Large intestine (tissue), 3 donors: ENCODE measurements at regions not wholly inside any gene's neighbourhood (a gene's known extent, or its start where the extent isn't known, plus 50 kb on each side); places are given as distances from the start of the nearest gene placed in this dataset.

Source experiments
- DNase-seq, 2 donors: peaks; one replicate each; pipeline versions ENCODE4 v3.0.0 to v3.0.0-alpha.2; 2013
- H3K27ac ChIP-seq: one replicate; pipeline ENCODE4 v1.5.1; 2013; ENCODE audit warnings: low read length
- H3K27me3 ChIP-seq: 2 replicates; pipeline ENCODE4 v1.6.1; 2013; ENCODE audit warnings: low read length; ENCODE audit not compliant: control insufficient read depth, insufficient read depth
- H3K36me3 ChIP-seq: 2 replicates; pipeline ENCODE4 v1.6.1; 2013; ENCODE audit warnings: low read length; ENCODE audit not compliant: control insufficient read depth, insufficient read depth
- H3K4me1 ChIP-seq: one replicate; pipeline ENCODE4 v1.6.1; 2013; ENCODE audit warnings: low read length; ENCODE audit not compliant: control insufficient read depth, insufficient read depth
- H3K4me3 ChIP-seq: one replicate; pipeline ENCODE4 v1.5.1; 2013; ENCODE audit warnings: low read length
- H3K9me3 ChIP-seq: one replicate; pipeline ENCODE4 v1.6.1; 2013; ENCODE audit warnings: mild to moderate bottlenecking, low read depth, low read length, moderate library complexity; ENCODE audit not compliant: control insufficient read depth
- WGBS: methylation state at CpG from one replicate; pipeline ENCODE4 v1.1.5; 2013; ENCODE audit warnings: low lambda C conversion rate; ENCODE audit not compliant: insufficient coverage; 5-methylcytosine and 5-hydroxymethylcytosine counted together

DNA sequence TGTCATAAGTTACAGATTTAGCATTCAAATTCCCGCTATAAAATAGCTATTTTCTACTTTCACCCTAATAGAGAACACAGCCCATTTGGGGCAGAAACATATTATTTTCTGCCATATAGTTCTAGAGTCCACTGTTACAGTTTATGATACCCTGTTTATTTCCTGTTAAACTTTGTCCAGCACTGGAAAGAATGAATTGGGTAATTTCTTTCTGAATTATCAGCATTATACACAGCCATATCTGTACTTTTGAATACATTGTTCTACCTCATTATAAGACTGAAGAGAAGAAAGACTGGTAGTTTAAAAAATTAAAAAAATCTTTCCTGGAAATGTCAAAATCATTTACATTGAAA is 332.1 kb downstream of the DIRAS2 start:
- WGBS = 80% methylated on average over 1 of the region's 1 CpG
- Histone ChIP-seq H3K27ac (peak overlapping the region; percentile 83), H3K4me3 (no peak overlapping the region)

DNA sequence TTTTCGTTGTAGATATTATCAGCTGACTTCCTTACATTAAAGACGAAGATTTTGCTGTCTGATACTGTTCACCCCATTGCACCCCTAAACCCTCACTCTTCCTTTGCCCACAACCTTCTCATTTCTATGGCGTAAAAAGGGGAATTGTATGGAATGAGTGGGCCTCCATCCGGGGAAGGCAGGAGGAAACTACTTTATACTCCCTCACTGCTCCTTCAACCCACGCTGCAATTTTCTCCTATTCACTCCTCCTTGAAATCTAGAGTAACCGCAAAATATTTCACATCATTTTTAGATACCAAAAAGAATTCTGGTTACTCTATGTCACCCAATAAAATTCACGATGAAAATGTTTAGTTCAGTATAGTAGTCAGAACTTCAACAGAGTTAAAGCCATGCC is 330.8 kb downstream of the DIRAS2 start:
- no peak for DNase-seq
- no peaks in the 10 kb centered on the region for H3K9me3 ChIP-seq
- no peaks in the 10 kb centered on the region for H3K27me3 ChIP-seq
- H3K27ac ChIP-seq = no peak overlapping the region
- H3K36me3 ChIP-seq = no peaks in the 10 kb centered on the region
- WGBS = 100% methylated on average over 1 of the region's 7 CpGs
- H3K4me1 ChIP-seq = peaks cover 35% of the 10 kb centered on the region
- H3K4me3 ChIP-seq = no peak overlapping the region

More for the DNA sequence above, 332.1 kb downstream of the DIRAS2 start:
- Histone ChIP-seq H3K36me3 (no peaks in the 10 kb centered on the region), H3K9me3 (no peaks in the 10 kb centered on the region), H3K4me1 (peaks cover 35% of the 10 kb centered on the region), H3K27me3 (no peaks in the 10 kb centered on the region)
- DNase-seq = peak; percentile 16 to 78

DNA sequence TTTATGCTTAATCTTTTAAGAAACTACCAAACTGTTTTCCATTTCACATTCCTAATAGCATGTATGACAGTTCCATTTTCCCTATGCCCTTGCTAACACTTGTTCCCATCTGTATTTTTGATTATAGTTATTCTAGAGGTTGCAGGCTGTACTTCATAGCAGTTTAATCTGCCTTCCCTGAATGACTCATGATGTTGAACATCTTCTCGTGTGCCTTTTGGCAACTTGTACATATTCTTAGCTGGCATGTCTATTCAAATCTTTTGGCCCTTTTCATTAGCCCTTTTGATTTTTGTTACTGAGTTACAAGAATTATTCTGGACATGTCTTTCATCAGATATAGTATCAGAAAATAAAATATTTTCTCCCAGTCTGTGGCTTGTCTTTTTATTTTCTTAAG is 320.3 kb downstream of the DIRAS2 start:
- Histone ChIP-seq H3K4me1 (no peaks in the 10 kb centered on the region), H3K9me3 (no peaks in the 10 kb centered on the region), H3K4me3 (no peak overlapping the region), H3K27ac (no peak overlapping the region), H3K36me3 (no peaks in the 10 kb centered on the region), H3K27me3 (no peaks in the 10 kb centered on the region)
- WGBS = no CpG with 5 or more reads among the region's 1 CpG
- DNase-seq = no peak

DNA sequence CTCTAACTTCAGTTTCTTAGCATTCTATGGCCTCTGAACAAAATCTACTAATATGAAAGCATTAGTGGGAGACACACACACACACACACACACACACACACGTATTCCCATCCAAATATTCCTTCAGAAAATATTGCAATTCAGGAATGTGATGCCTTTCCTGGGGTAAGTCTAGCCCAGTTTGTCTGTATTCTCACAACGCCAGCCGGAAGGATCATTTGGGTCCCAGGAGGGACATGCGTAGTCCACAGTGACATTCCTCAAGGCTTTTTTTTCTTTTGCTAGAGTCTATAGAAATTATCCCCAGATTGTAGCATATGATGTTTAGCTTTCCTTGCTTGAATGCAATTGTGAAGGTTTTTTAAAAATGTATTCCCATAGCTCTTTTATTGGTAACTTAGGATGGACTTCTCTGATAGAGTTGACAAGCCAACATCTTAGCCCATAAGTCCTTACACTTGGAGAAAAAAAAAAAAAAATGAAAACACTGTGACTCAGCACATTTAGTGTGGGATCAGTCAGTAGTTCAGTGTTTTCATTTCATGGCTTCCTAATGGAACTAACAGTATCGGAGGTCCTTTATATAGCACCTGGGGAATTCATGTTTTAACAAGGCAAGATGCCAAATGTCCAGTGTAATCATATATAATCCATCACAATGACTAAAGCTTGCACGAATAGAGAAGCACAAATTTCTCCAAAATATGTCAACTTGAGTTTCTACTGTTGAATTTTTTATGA is 316.5 kb downstream of the DIRAS2 start:
- WGBS = no CpG with 5 or more reads among the region's 6 CpGs
- Histone ChIP-seq H3K4me3 (no peak overlapping the region), H3K27ac (no peak overlapping the region), H3K27me3 (no peaks in the 10 kb centered on the region), H3K4me1 (no peaks in the 10 kb centered on the region), H3K9me3 (no peaks in the 10 kb centered on the region), H3K36me3 (no peaks in the 10 kb centered on the region)
- no peak for DNase-seq

DNA sequence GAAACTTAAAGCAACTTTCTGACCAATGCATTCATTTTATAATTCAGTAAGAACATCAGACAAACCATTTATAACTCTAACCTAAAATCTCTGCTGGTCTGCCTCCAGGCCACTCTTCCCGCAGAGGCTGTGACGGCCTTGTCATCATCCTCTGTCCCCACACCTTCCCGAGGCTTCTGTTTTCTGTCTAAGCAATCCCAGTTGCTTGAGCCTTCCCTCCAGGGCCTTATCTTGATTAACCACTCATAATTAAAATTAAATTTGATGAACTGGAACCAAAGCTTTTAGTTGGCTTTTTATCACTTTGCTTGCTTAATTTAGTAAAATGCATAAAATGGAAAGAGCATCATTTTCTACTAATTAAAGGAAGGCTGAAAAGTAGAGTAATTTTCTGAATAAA is 312.4 kb downstream of the DIRAS2 start:
- Histone ChIP-seq H3K27me3 (no peaks in the 10 kb centered on the region), H3K27ac (no peak overlapping the region), H3K4me3 (no peak overlapping the region), H3K9me3 (no peaks in the 10 kb centered on the region), H3K4me1 (peaks cover 7% of the 10 kb centered on the region), H3K36me3 (no peaks in the 10 kb centered on the region)
- DNase-seq = no peak
- no CpG with 5 or more reads among the region's 3 CpGs for WGBS

DNA sequence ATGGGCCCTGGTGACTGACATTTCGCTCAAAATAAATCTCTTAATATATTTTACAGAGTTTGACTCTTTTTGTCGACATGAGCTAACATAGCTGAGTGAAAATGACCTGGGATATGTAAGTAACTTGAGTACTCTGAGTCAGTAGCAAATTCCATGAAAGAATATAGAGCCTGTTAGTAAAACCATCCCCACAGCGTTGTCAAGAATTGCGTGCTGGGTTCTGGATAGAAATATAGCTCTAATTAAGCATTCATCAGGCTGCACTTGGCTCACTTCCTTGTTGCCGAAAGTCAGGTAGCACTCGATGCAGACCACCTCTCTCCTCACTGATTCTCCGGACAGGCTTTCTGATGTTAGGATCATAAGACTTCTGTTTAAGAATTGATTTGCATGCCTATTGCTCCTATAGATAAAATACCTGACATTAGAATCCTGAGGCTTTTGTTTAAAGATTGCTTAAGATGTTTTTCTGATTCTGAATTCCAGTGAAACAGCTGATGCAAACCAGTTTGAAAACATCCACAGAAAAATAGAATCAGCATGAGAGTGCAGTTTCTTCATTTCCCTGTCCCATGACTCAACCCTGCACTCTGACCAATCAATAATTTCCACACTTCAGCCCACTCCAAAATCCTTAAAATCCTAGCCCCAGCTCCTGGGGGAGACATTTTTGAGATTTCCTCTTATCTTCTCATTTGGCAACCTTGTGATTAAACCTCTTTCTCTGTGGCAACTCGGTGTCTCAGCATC is 310.6 kb downstream of the DIRAS2 start:
- WGBS = no CpG with 5 or more reads among the region's 8 CpGs
- Histone ChIP-seq H3K27ac (no peak overlapping the region), H3K4me1 (peaks cover 7% of the 10 kb centered on the region), H3K9me3 (no peaks in the 10 kb centered on the region), H3K27me3 (no peaks in the 10 kb centered on the region), H3K36me3 (no peaks in the 10 kb centered on the region), H3K4me3 (no peak overlapping the region)
- peak in 1 of 2 donors; percentile 23 for DNase-seq

DNA sequence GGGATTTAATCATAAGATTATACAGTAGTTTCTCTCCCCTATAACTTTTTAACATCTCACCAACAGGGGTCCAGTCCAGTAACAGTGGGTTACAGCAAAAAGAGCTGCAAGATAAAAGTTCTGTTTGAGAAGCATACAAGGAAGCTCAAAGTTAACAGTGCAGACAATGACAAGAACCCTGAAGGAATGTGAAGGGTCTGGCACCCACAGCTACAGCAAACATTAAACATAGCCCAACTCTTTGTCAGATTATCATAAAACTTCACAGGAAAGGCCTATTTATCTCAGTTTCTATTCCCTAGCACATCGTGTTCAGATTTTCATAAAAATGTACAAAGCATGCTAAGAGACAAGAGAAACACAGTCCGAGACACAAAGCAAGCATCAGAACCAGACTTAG is 309.4 kb downstream of the DIRAS2 start:
- no peaks in the 10 kb centered on the region for H3K27me3 ChIP-seq
- no peak for DNase-seq
- H3K9me3 ChIP-seq = no peaks in the 10 kb centered on the region
- 47% methylated on average over 2 of the region's 2 CpGs for WGBS
- H3K4me1 ChIP-seq = peaks cover 7% of the 10 kb centered on the region
- no peak overlapping the region for H3K4me3 ChIP-seq
- H3K36me3 ChIP-seq = no peaks in the 10 kb centered on the region
- no peak overlapping the region for H3K27ac ChIP-seq

DNA sequence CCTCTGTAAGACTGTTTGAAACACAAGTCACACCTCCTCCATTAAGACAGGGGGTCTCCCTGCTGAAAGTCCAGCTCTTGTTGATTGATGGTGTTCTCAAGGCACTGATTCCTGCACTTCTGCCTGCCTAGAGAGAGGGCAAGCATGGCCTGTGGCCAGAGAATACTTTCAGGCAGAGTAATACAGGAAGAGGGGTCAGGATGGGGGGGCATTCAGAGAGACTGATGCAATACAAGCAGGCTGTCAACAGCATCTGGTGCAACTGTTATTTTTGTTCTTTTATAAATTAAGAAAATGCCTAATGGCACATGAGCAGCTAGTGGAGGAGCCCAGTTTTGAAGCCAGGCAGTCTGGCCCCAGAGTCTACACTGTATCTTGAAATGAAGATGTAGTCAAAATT is 302.2 kb downstream of the DIRAS2 start:
- Histone ChIP-seq H3K4me3 (no peak overlapping the region), H3K27ac (no peak overlapping the region), H3K27me3 (peaks cover 2% of the 10 kb centered on the region), H3K9me3 (no peaks in the 10 kb centered on the region), H3K36me3 (no peaks in the 10 kb centered on the region), H3K4me1 (no peaks in the 10 kb centered on the region)
- no peak for DNase-seq

DNA sequence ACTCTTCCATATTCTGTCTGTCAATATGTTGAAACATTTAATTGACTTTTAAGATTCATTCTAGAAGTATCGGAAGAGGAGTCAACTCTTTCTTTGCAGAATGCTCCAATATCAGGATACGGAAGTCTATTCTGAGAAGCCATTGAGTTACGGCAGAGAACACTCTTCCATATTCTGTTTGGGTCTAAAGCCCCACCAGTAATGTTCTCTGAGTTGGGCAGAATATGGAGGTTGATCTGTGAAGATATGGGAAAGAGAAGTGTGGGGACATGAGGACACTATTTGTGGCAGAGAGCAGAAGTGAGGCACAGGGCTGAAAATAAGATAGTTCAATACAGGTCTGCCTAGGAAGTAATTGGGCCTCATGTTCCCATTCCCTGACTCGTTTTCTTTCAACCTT is 300.0 kb downstream of the DIRAS2 start:
- H3K9me3 ChIP-seq = no peaks in the 10 kb centered on the region
- peaks cover 2% of the 10 kb centered on the region for H3K27me3 ChIP-seq
- H3K4me3 ChIP-seq = no peak overlapping the region
- DNase-seq = no peak
- no peak overlapping the region for H3K27ac ChIP-seq
- no peaks in the 10 kb centered on the region for H3K36me3 ChIP-seq
- WGBS = no CpG with 5 or more reads among the region's 4 CpGs
- no peaks in the 10 kb centered on the region for H3K4me1 ChIP-seq

DNA sequence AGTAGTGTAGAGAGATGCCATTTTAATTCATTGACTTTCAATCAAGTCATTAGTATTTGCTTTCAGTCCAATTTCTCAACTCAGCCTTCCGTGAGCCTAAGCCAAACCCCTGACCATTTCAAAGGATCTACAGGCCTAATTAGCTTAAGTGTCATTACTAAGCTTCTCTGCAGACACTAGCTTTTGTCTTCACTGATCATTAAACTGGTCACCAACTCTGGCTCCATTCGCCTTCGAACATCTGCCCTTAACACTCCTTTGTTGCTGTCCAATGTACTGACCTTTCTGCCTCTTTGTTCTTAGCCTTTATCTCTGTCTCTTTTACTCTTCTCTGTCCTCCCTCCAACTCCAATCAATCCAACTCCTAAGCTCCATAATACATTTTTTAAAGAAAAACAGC is 299.3 kb downstream of the DIRAS2 start:
- Histone ChIP-seq H3K4me1 (no peaks in the 10 kb centered on the region), H3K4me3 (no peak overlapping the region), H3K27me3 (peaks cover 2% of the 10 kb centered on the region), H3K9me3 (no peaks in the 10 kb centered on the region), H3K36me3 (no peaks in the 10 kb centered on the region), H3K27ac (no peak overlapping the region)
- no CpG with 5 or more reads among the region's 3 CpGs for WGBS
- DNase-seq = no peak

DNA sequence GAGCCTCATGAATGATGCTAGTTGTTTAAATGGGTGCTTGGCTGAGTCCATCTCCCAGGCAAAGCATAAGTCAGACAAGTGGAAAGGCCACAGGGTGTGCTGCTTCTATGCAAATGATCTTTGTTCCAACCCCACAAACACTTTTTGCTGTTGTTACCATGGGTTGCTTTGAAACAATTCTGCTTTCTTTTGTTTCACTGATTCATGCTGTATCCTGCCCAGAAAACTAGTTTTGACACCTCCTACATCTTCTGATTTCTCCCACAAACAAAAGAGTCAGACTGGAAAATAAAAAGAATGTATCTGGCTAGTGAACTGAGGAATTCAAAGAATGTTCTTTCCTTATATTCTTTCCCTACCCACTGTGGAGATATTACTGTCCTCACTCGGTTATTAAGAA is 298.6 kb downstream of the DIRAS2 start:
- WGBS = no CpG with 5 or more reads among the region's 1 CpG
- no peak overlapping the region for H3K4me3 ChIP-seq
- H3K36me3 ChIP-seq = no peaks in the 10 kb centered on the region
- H3K27ac ChIP-seq = no peak overlapping the region
- DNase-seq = no peak
- no peaks in the 10 kb centered on the region for H3K9me3 ChIP-seq
- H3K4me1 ChIP-seq = no peaks in the 10 kb centered on the region
- H3K27me3 ChIP-seq = peaks cover 2% of the 10 kb centered on the region
